ENCODE measurements at regions not wholly inside any gene's neighbourhood (a gene's known extent, or its start where the extent isn't known, plus 50 kb on each side); places are given as distances from the start of the nearest gene placed in this dataset.

DNA sequence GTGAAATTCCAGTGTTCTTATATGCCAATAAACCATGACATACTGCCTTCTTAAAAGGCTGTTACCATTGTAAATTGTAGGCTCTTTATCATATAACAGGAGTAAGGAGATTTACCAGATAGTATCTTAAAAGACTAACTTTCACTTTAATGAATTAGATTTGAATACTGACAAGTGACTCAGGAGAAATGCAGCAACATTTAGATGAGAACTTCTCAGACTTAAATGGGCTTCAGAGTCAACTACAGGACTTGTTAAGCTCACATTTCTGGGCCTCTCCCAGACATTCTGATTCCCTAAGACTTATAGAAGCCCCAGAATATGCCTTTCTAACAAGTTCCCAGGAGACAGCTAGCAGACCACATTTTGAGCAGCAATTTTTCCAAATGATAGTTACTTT lies 466.3 kb downstream of the ARL4A start:
- TF ChIP-seq POLR2AphosphoS5 (IDR thresholded peaks at IDR 0.05; ENCODE audit: borderline replicate concordance, low read depth, low read length), result no peak
- no peak for TF ChIP-seq EZH2 (IDR thresholded peaks at IDR 0.05)
- no peak for TF ChIP-seq FOXP2 (optimal IDR thresholded peaks at IDR 0.05; ENCODE audit: control extremely low read depth, extremely low read length, insufficient read depth)
